ENCODE measurements at regions not wholly inside any gene's neighbourhood (a gene's known extent, or its start where the extent isn't known, plus 50 kb on each side); places are given as distances from the start of the nearest gene placed in this dataset.
"Not testable (repeated sequence)": the region's sequence is repeated elsewhere in the genome, so short reads cannot be mapped to it uniquely, and the experiment has no call there.

- H3K9me3 ChIP-seq (ENCODE audit: control insufficient read depth, insufficient read depth, low read depth, low read length); H3K36me3 ChIP-seq (ENCODE audit: control insufficient read depth, insufficient read depth, low read length); H3K27me3 ChIP-seq (ENCODE audit: control insufficient read depth, insufficient read depth, low read length); H3K27ac ChIP-seq (ENCODE audit: low read depth, low read length); H3K4me1 ChIP-seq (ENCODE audit: control insufficient read depth, insufficient read depth, low read length); H3K9ac ChIP-seq (ENCODE audit: low read length): not testable (repeated sequence)
- peak overlapping the region; percentile 97; the same call in 1 of the 2 replicates for H3K4me3 ChIP-seq (ENCODE audit: low read depth, low read length)
Observed at GRCh38 chr12:9449657-9450126, 158.0 kb downstream of the KLRB1 start.

- Histone ChIP-seq H3K4me3 (ENCODE audit: low read depth, low read length) (peak overlapping the region; percentile 97), H3K27me3 (ENCODE audit: control insufficient read depth, insufficient read depth, low read length) (no peaks in the 10 kb centered on the region), H3K4me1 (ENCODE audit: control insufficient read depth, insufficient read depth, low read length) (no peaks in the 10 kb centered on the region), H3K9me3 (ENCODE audit: control insufficient read depth, insufficient read depth, low read depth, low read length) (no peaks in the 10 kb centered on the region), H3K27ac (ENCODE audit: low read depth, low read length) (no peak overlapping the region), H3K36me3 (ENCODE audit: control insufficient read depth, insufficient read depth, low read length) (no peaks in the 10 kb centered on the region), H3K9ac (ENCODE audit: low read length) (no peak overlapping the region)
Observed at GRCh38 chr12:9449181-9449580, 158.5 kb downstream of the KLRB1 start.

- Histone ChIP-seq H3K4me3 (ENCODE audit: low read depth, low read length) (peak overlapping the region; percentile 97), H3K9ac (ENCODE audit: low read length) (peak overlapping the region; percentile 79)
- H3K27ac ChIP-seq (ENCODE audit: low read depth, low read length); H3K27me3 ChIP-seq (ENCODE audit: control insufficient read depth, insufficient read depth, low read length); H3K9me3 ChIP-seq (ENCODE audit: control insufficient read depth, insufficient read depth, low read depth, low read length); H3K36me3 ChIP-seq (ENCODE audit: control insufficient read depth, insufficient read depth, low read length); H3K4me1 ChIP-seq (ENCODE audit: control insufficient read depth, insufficient read depth, low read length): not testable (repeated sequence)
Observed at GRCh38 chr12:9448648-9449047, 159.1 kb downstream of the KLRB1 start.

- Histone ChIP-seq H3K4me3 (ENCODE audit: low read depth, low read length) (peak overlapping the region; percentile 97), H3K27ac (ENCODE audit: low read depth, low read length) (peak overlapping the region; percentile 70; the same call in 1 of the 2 replicates), H3K9ac (ENCODE audit: low read length) (peak overlapping the region; percentile 79)
- H3K27me3 ChIP-seq (ENCODE audit: control insufficient read depth, insufficient read depth, low read length); H3K4me1 ChIP-seq (ENCODE audit: control insufficient read depth, insufficient read depth, low read length); H3K9me3 ChIP-seq (ENCODE audit: control insufficient read depth, insufficient read depth, low read depth, low read length); H3K36me3 ChIP-seq (ENCODE audit: control insufficient read depth, insufficient read depth, low read length): not testable (repeated sequence)
Observed at GRCh38 chr12:9447791-9448614, 159.7 kb downstream of the KLRB1 start.

- H3K4me3 ChIP-seq (ENCODE audit: low read depth, low read length), result peak overlapping the region; percentile 97
- H3K36me3 ChIP-seq (ENCODE audit: control insufficient read depth, insufficient read depth, low read length); H3K9me3 ChIP-seq (ENCODE audit: control insufficient read depth, insufficient read depth, low read depth, low read length); H3K27ac ChIP-seq (ENCODE audit: low read depth, low read length); H3K4me1 ChIP-seq (ENCODE audit: control insufficient read depth, insufficient read depth, low read length); H3K27me3 ChIP-seq (ENCODE audit: control insufficient read depth, insufficient read depth, low read length): not testable (repeated sequence)
- H3K9ac ChIP-seq (ENCODE audit: low read length), result peak overlapping the region; percentile 79
Observed at GRCh38 chr12:9446883-9447761, 160.6 kb downstream of the KLRB1 start.

- H3K36me3 ChIP-seq (ENCODE audit: control insufficient read depth, insufficient read depth, low read length); H3K27me3 ChIP-seq (ENCODE audit: control insufficient read depth, insufficient read depth, low read length); H3K4me3 ChIP-seq (ENCODE audit: low read depth, low read length); H3K9ac ChIP-seq (ENCODE audit: low read length); H3K4me1 ChIP-seq (ENCODE audit: control insufficient read depth, insufficient read depth, low read length); H3K9me3 ChIP-seq (ENCODE audit: control insufficient read depth, insufficient read depth, low read depth, low read length); H3K27ac ChIP-seq (ENCODE audit: low read depth, low read length): not testable (repeated sequence)
Observed at GRCh38 chr12:9440428-9440827, 167.3 kb downstream of the KLRB1 start.

GRCh38 chr12:9435682-9436081, 172.0 kb downstream of the KLRB1 start:
- H3K4me1 ChIP-seq (ENCODE audit: control insufficient read depth, insufficient read depth, low read length); H3K27me3 ChIP-seq (ENCODE audit: control insufficient read depth, insufficient read depth, low read length); H3K27ac ChIP-seq (ENCODE audit: low read depth, low read length); H3K36me3 ChIP-seq (ENCODE audit: control insufficient read depth, insufficient read depth, low read length); H3K4me3 ChIP-seq (ENCODE audit: low read depth, low read length); H3K9ac ChIP-seq (ENCODE audit: low read length); H3K9me3 ChIP-seq (ENCODE audit: control insufficient read depth, insufficient read depth, low read depth, low read length): not testable (repeated sequence)

GRCh38 chr12:9430385-9430784, 177.3 kb downstream of the KLRB1 start:
- not testable (repeated sequence) for H3K27me3 ChIP-seq (ENCODE audit: control insufficient read depth, insufficient read depth, low read length); H3K9ac ChIP-seq (ENCODE audit: low read length); H3K9me3 ChIP-seq (ENCODE audit: control insufficient read depth, insufficient read depth, low read depth, low read length); H3K36me3 ChIP-seq (ENCODE audit: control insufficient read depth, insufficient read depth, low read length); H3K4me1 ChIP-seq (ENCODE audit: control insufficient read depth, insufficient read depth, low read length); H3K27ac ChIP-seq (ENCODE audit: low read depth, low read length); H3K4me3 ChIP-seq (ENCODE audit: low read depth, low read length)

- H3K4me1 ChIP-seq (ENCODE audit: control insufficient read depth, insufficient read depth, low read length); H3K4me3 ChIP-seq (ENCODE audit: low read depth, low read length); H3K9ac ChIP-seq (ENCODE audit: low read length); H3K27me3 ChIP-seq (ENCODE audit: control insufficient read depth, insufficient read depth, low read length); H3K9me3 ChIP-seq (ENCODE audit: control insufficient read depth, insufficient read depth, low read depth, low read length); H3K36me3 ChIP-seq (ENCODE audit: control insufficient read depth, insufficient read depth, low read length); H3K27ac ChIP-seq (ENCODE audit: low read depth, low read length): not testable (repeated sequence)
Observed at GRCh38 chr12:9428856-9429255, 178.9 kb downstream of the KLRB1 start.

GRCh38 chr12:9425429-9425828, 182.3 kb downstream of the KLRB1 start:
- not testable (repeated sequence) for H3K27ac ChIP-seq (ENCODE audit: low read depth, low read length); H3K9me3 ChIP-seq (ENCODE audit: control insufficient read depth, insufficient read depth, low read depth, low read length); H3K4me1 ChIP-seq (ENCODE audit: control insufficient read depth, insufficient read depth, low read length); H3K27me3 ChIP-seq (ENCODE audit: control insufficient read depth, insufficient read depth, low read length); H3K36me3 ChIP-seq (ENCODE audit: control insufficient read depth, insufficient read depth, low read length); H3K4me3 ChIP-seq (ENCODE audit: low read depth, low read length); H3K9ac ChIP-seq (ENCODE audit: low read length)

- H3K9me3 ChIP-seq (ENCODE audit: control insufficient read depth, insufficient read depth, low read depth, low read length); H3K4me1 ChIP-seq (ENCODE audit: control insufficient read depth, insufficient read depth, low read length); H3K4me3 ChIP-seq (ENCODE audit: low read depth, low read length); H3K27ac ChIP-seq (ENCODE audit: low read depth, low read length); H3K27me3 ChIP-seq (ENCODE audit: control insufficient read depth, insufficient read depth, low read length); H3K9ac ChIP-seq (ENCODE audit: low read length): not testable (repeated sequence)
- peaks cover 12% of the 10 kb centered on the region for H3K36me3 ChIP-seq (ENCODE audit: control insufficient read depth, insufficient read depth, low read length)
Observed at GRCh38 chr12:9424175-9424740, 183.5 kb downstream of the KLRB1 start.

All from HUES6 (cell line).